ENCODE measurements at regions not wholly inside any gene's neighbourhood (a gene's known extent, or its start where the extent isn't known, plus 50 kb on each side); places are given as distances from the start of the nearest gene placed in this dataset.

DNA sequence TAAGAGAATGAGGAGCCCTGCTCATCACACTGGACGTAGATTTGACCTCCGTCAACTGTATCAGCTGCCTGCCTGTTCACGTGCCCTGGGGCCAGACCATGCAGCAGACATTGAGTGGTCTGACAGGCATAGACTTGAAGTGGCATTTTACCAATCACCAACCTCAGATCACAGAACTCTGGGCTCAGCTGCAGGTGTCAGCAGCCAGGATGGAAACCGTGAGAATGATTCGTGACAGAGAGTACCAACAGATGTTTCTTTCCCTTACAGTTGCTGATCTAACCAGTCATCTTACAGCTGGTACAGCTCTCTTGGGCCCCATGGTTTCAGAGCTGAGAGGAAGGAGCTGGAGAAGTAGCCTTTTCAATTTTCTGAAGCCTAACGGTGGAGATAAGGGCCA, 148.9 kb downstream of the EN1 start:
- no peak for DNase-seq (ENCODE audit: low read depth)

DNA sequence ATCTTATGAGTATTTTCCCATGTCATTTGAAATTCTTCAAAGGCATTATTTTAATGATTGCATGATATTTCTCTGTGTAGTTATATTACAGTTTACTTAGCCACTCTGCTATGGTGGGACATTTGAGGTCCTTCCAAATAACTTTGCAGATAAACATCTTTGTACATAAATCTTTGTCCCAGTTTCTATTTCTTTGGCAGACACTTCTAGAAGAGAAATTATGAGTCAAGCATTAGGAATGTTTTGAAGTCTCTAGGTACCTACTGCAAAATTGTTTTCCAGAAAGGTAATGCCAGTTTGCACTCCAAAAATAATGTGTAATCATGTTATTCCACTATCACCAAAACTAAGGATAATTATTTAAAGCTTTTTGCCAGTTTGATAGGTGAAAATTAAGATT, 149.7 kb downstream of the EN1 start:
- DNase-seq (ENCODE audit: low read depth), result no peak

DNA sequence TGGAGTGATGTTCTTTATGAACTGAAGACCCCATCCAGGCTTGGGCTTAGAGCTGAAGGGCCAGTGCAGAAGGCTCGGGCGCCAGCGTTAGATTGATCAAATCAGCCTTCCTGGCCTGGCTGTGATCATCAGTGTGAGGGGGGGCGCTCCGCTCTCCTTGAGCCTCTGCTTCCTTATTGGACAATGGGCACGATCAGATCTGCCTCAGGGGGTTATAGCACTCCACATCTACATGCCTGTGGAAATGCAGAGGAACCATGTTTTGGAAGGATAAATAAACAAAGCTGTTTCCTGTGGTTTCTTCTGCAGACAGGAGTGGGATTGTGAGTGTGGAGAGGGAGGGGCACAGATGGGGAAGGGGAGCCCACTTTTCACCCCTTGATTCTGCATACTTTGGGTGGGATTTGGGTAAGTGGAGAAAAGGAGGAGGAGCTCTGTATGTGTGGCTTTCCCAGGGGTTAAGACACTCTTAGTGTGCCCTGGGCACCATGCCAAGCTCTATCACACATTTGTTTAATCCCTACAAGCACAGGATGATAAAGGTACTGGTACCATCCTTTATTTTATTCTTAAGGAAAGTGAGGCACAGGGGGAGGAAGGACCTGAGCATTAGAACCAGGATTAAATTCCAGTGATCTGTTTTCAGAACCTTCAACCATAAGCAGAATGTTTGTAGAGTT, 150.5 kb downstream of the EN1 start:
- DNase-seq (ENCODE audit: low read depth), result no peak

DNA sequence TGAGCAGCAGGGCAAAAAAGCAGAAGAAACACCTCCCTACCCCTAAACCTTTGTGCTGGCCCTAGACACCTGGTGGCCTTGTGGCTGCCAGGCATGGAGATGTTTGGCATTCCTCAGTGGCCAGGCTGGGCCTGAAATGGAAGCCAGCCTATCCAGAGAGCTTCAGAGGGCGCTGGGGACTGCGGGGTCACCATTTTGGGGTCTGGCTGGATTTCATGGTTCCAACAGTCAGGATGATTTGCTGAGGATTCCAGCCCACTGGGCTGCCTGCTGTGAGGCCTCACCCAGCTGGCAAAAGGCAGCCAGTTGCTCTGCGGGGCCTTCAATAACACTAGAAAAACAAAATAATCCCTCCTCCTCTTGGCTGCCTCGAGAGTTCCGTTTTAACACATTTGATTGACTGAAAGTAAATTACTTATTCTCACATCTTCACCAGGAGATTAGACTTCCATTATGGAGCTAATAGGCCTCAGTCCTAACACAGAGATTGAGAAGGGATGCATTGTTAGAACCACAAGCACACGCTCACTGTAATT, 154.1 kb downstream of the EN1 start:
- no peak for DNase-seq (ENCODE audit: low read depth)

DNA sequence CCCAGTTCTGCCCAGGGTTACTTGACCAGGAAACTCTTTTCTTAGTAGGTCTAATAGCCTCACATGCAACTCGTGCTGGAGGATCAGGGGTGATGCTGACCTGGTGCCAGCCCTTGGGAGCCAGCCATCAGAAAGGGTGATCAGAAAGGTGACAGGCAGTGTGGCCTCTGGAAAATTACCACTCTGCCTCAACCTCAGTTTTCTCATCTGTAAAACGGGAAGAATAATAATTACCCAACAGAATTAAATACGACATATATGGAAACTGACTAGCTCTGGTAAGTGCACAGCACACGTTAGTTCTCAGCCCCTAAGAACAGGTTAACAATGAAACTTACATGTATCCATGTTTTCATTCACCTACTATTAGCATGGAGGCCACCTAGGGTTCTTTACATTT, 157.6 kb downstream of the EN1 start:
- DNase-seq (ENCODE audit: low read depth), result no peak

DNA sequence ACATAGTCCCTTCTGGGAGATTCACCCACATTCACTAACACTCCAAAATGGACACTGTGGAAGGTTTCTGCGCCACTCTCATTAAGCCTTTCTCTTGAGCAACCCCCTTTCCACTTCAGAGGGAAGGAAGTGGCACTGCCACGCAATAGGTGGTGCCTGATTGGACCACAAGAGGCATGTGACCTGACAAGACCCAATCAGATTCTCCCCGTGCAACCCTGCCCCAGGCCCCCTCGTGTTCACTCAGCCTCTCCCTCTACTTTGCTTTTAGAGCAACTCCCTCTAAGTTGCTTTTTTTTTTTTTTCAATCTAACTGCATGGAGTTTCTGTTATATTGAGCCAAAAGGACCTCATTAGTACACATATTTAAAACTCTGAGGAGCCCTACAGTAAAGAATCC, 158.0 kb downstream of the EN1 start:
- no peak for DNase-seq (ENCODE audit: low read depth)

DNA sequence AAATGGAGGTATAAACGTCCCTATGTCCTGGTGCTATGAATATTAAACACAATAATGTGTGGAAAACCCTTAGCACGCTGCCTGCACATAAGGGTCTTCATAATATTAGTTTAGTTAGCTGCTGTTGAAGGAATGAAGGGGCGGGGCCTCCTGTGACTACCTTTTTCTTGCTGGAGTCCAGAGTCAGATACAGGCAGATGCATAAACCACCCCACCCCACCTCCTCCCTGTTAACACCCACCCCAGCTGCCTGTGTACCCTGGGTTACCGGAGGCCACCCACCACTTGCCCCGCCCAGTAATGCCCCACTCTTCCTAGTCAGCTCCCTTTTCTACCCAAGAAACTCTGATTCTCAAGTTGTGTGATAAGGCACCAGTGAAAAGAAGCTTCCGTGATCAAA, 158.4 kb downstream of the EN1 start:
- no peak for DNase-seq (ENCODE audit: low read depth)

DNA sequence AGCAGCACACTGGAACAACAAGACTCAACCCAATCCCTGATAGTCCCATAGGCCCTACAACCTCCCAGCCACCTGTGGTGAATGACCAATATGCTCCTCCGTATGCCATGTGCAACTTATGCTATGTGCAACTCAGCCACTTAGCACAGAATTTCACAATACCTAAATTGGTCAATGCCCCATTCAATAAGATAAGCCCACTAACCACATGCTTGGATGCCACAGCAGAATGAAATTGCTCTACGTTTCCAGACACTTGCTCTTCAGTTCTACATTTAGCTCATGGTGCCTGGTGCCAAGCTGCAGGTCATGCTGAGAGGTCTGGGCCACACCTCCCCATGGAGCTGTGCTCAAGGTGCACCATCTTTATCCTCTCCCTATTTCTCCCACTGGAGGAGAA, 159.8 kb downstream of the EN1 start:
- no peak for DNase-seq (ENCODE audit: low read depth)

DNA sequence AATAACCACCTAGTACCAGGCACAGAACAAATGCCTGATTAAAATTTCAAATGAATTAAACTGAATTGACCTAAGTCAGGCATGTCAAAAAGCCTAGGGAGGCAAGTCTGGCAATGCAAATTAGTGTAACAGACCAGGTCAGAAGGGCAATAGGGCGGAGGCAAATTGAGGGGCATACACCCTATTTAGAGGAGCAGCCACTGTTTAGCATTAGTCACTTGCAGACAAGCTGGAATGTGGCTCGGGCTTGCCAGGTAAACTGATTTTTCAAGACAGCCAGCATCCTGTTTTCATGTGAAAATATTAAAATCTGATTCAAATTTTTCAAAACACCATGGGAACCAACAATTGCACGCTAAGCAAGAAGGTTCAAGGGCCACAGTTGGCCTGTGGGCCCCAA, 160.3 kb downstream of the EN1 start:
- DNase-seq (ENCODE audit: low read depth), result no peak

DNA sequence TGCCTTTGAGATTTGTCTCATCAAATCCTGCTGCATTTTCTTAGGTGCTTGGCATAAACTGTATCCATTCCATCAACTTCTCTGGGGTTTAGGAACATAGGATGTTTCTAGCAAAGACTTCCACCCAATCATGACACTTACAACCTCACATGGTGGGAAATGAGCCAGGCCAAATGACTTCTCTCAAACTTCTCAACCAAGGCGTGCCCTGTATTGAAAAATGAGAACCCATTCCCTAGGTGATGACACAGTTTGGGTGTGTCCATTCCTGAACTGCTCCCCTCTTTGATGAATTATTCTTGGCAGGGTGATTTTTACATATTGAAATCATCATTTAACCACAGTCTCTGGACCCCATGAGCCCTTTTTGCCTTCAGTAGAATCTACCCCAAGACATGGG, 161.1 kb downstream of the EN1 start:
- DNase-seq (ENCODE audit: low read depth), result no peak

DNA sequence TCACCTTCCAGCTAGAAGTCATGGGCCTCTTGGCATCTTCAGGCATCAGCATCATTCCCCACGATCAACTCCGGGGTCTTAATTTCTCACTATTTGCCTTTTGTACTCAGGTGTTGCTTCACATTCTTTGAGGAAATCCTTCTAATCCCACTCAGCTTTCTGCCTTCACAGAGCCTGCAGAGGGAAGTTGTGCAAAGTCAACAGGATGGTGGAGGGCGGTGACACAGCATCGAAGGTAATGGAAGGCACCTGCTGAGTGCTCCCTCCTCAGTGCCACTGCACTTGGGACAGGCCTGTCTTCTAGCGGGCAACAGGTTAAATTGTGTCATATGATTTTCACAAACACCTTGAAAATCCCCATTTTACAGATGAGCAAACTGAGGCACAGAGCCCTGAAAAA, 164.0 kb downstream of the EN1 start:
- DNase-seq (ENCODE audit: low read depth), result no peak

DNA sequence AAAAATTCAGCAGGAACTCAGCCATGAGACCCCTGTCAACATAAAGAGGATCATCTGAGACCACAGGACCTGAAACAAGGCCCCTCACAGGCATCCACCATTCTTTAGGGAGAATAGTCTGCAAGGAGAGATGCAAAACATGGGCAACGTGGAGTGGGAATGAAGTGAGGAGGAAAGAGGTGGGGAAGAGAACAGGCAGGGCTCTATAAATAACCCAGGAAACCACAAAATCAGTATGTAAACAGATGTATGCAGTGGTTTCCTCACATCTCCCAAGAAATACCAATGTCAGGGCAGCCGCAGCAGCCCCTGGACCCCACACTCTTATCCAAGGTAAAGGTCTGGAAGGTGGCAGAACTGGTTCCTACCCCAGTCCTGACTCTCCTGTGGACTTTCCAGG, 168.5 kb downstream of the EN1 start:
- no peak for DNase-seq (ENCODE audit: low read depth)

DNA sequence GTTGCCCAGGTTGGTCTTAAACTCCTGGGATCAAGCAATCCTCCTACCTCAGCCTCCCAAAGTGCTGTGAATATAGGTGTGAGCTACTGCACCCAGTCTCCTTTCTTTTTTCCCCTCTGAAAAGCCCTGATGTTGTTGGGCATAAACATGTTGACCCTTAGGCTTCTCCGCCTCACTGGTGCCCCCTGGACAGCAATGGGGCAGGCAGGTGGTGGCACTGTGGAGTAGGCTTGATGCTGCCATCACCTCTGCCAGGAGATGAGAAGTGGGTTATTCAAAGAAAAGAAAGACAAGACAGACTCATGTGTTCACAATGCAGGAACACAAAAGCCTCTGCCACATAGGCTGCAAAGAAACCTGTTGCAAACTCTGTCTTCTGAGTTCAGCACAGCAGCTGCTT, 169.9 kb downstream of the EN1 start:
- DNase-seq (ENCODE audit: low read depth), result no peak

DNA sequence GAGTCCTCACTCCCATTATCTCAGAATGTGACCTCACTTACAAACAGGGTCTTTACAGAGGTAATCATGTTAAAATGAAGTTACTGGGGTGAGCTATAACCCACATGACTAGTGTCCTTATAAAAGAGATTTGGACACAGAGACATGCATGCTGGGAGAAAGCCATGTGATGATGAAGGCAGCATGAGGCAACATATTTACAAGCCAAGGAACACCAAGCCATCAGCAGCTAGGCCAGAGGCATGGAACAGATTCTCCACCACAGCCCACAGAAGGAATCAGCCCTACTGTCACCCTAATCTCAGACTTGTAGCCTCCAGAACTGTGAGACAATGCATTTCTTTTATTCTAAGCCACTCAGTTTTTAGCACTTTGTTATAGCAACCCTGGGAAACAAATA, 171.9 kb downstream of the EN1 start:
- no peak for DNase-seq (ENCODE audit: low read depth)

DNA sequence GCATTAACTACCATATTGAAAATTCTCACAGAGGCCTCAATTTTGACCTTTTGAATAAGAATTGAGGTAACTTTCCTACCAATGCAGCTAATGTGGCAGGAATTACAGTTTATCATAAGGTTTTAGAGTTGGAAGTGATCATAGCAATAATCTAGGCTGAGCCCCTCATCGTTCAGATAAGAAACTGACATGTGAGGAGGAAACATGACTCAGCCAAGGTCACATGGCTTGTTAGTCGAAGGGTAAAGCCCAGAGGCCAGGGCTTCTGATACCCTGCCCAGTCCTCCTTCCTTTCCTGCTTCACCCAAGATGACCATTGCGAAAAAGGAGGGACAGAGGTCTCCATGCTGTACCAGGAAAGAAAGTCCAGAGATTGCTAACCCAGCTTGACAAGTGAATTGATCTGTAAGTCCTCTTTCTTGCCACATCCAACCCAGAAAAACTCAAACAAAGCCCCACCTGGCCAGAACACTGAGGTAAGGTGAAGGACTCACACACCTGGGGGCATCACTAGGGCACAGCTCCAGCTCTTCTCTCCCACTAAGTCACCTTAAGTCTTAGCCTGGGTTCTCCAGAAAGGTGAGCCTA, 174.8 kb downstream of the EN1 start:
- DNase-seq (ENCODE audit: low read depth), result no peak

DNA sequence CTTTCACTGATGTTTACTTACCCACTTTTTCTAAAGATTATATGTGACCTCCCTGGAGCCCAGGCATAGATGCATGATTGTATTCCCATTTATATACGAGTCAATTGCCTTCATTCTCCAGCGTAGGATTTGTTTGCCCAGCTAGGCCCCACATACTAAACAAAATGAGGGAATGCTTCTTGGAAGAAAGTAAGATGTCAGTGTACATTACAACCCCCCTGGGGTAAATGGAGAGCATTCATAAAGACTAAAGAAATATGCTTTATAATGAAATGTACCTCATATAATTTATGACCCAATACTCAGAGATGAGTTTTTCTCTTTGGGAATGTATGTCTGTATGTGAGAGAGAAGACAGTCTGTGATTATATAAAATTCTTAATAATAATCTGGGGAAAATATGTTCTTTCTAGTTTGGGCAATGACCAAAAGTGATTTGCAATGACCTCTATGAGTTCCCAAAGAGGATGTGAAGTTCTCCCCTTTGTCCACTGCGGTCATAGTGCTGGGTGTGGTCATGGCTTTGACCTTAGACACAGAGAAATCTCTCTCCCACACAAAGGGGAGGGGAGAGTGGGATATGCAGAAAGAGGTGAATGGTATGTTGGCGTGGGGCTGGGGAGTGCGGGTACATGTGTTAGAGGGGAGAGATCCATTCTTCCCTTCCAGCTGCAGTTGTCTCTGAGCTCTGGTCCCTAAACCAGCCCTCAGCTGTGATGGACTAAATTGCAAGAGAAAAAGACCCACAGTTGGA, 175.6 kb downstream of the EN1 start:
- DNase-seq (ENCODE audit: low read depth), result no peak

DNA sequence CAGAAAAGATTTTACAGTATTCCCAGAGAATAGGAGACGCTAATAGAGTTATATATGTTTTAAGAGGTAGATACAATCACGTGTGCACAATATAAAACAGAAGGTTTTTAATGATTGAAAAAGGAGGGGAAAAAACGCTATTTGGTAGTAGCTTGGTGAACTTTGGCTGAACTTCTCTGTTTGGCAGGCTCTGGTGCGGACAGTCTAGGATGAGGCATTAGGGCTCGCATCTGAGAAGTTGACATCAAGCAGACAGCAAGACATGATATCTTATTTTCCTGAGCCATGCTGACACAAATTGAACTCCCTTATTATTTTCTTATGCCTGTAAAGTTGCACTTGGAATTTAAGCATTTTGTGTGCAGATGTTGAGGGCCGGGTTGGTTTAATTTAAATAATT, 176.6 kb downstream of the EN1 start:
- no peak for DNase-seq (ENCODE audit: low read depth)

DNA sequence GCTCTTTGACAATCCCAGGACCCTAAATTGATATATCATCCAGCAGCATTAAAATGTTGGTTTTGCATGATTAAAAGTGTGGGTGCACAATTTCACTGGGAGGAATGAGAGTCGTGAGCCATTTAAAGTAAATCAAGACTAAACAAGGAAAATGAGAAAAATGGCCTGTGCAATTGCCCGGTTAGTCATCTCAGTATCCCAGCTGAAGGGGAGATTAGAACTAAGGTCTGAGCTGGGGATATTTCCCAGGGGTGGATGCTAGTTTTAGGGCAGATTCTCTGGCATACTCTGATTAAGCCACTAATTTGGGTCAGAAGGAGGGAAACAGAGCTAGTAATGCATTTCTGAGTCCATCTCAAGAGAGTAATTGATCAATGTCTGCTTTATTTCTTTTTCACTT, 177.2 kb downstream of the EN1 start:
- no peak for DNase-seq (ENCODE audit: low read depth)

DNA sequence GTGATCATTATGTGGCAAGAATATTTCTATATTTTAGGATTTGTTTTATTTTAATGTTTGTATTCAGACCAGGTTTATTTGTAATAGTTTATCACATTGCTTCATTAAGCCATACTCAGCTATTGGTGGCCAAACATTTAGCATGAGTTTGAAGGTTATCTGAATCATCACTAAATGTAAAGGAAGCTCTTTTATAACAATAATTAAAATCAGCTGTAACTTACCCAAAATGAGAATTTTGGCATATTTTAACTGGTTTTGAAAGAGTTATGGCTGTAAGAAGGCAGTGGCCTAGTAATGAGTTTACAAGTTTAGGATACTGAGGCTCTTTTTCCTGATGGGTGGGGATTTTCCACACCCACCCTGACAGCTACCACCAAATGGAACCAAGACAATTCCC, 177.8 kb downstream of the EN1 start:
- DNase-seq (ENCODE audit: low read depth), result no peak

DNA sequence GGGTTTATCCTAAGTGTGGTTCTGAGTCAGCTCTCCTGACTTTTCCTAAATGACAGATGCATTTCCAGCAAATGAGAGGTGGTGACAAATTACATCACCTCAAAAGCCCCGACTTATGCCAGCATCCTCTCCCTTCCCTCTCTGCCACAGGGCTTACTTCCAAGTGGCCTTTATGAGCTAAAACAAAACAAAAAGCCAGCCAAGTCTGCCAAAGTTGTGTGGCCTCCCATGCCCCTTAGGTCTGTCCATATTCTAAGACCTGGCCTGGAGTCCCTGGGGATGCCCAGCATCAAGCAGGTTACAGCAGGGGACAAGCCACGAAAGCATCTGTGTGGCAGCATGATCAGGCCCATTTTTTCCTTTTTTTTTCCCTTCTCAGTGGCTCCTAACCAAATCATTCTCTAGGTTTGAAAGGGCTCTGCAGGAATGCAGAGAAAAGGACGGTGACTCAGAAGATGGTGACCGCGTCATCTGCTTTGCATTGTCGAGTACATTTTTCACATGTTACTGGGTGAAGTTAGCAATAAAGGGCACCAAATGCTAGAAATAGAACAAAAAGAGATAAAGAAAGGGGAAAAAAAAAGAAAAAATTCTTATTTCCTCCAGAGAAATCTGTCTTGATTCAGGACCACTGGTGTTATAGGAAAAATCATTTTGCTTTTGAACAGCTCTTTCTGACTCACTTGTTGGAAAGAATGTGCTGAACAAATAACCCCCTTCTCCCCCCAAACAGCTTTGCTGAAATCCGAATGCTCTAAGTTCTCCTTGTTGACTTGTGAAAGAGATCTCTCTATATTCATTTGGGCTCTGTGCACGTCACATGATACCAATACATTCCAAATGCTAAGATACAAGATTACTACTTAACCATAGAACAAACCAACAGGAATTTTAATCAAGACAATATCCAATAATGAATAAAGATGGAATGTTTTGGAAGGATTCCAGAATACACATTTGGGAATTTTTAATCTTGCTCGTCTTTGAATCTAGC, 178.7 kb downstream of the EN1 start:
- DNase-seq (ENCODE audit: low read depth), result no peak

DNA sequence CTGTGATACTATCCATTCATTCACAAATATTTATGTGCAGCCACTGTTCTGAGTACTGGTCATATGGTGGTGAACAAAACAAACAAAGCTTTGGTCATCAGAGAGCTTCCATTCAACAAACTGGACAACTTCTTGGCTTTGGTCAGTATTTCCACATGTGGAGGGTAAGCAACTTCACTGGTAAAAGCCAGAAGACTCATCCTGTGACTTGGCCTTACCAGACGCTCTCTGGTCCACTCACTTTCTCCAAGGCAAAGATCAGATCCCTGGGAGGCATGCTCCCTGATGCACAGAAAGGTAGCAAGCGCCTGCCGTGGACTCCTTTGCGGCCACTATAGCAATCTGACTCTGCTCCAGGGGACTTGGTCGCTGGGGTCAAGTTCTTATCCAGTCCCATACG, 179.5 kb downstream of the EN1 start:
- DNase-seq (ENCODE audit: low read depth), result no peak

DNA sequence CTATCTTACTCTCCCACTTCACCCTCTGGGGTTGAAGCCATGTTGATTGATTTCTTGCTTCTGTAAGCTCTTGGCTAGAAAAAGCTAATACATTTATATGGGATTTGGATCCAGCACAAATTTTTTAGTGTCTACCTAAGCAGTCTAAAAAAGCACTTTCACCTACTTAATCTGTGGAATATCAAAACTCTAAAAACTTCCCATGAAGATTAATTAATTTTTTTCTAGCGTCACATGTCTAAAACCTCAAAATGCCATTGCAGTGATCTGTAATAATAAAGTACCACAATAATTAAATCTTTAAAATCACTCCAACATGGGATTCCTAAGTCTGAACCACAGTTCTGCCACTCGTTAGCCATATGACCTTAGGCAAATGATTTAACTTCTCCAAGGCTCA, 180.1 kb downstream of the EN1 start:
- no peak for DNase-seq (ENCODE audit: low read depth)
